GM12878 (cell line): ENCODE measurements at regions not wholly inside any gene's neighbourhood (a gene's known extent, or its start where the extent isn't known, plus 50 kb on each side); places are given as distances from the start of the nearest gene placed in this dataset.
"Not testable (repeated sequence)": the region's sequence is repeated elsewhere in the genome, so short reads cannot be mapped to it uniquely, and the experiment has no call there.

ENCODE experiments used
- ATAC-seq: fragments of 200-7000 bp; cut with Tn5 transposase; 3 replicates; pipeline ENCODE4 v1.9.1; 2020; ENCODE audit warnings: mild to moderate bottlenecking, moderate library complexity
- BruUV-seq: library from RNA; stranded (reverse); fragments of 400-500 nt; replicated peaks from 2 replicates; lab custom pipeline; 2021; lab: Mats Ljungman, UMichigan
- CTCF ChIA-PET: fragments of 300-600 bp; sonication (Branson Sonifier 250); formaldehyde crosslinking; extraction: SDS; loops from one replicate; lab custom pipeline; 2021; ENCODE audit warnings: inconsistent platforms; lab: Yijun Ruan, JAX
- POLR2A ChIA-PET: fragments of 350-600 bp; formaldehyde crosslinking; extraction: SDS; loops from one replicate; lab custom pipeline; 2021; ENCODE audit warnings: inconsistent platforms; lab: Charles Lee
- RAD21 ChIA-PET: fragments of 300-600 bp; sonication (Branson Sonifier 250); formaldehyde crosslinking; loops from one replicate; lab custom pipeline; 2023; ENCODE audit warnings: antibody characterized with exemption; ENCODE audit not compliant: unreplicated experiment; lab: Charles Lee
- SMC1A ChIA-PET: fragments of 300-600 bp; sonication (Branson Sonifier 250); formaldehyde crosslinking; loops from one replicate; lab custom pipeline; 2023; ENCODE audit not compliant: unreplicated experiment, uncharacterized antibody; lab: Charles Lee
- DNase-seq: peaks from one replicate; pipeline ENCODE4 v3.0.0-alpha.2; 2011; ENCODE audit warnings: low read depth, low spot score
- FAIRE-seq: peaks from 3 replicates; lab custom pipeline; 2011; peaks lifted over from hg19 to GRCh38; lab: Jason Lieb, UNC
- H2AFZ ChIP-seq: 2 replicates; pipeline ENCODE4 v1.6.0; 2011; ENCODE audit warnings: low read depth, low read length, control low read depth; ENCODE audit not compliant: control insufficient read depth
- H3K27ac ChIP-seq: 2 replicates; pipeline ENCODE4 v1.5.1; 2011; ENCODE audit warnings: control low read depth; ENCODE audit not compliant: control insufficient read depth, insufficient read depth
- H3K27me3 ChIP-seq, 2 experiments: replicated peaks in 1 of 2; 2 replicates each; pipeline versions ENCODE4 v1.6.0 to v1.6.1; 2011; ENCODE audit warnings: low read length in 1 of 2; ENCODE audit not compliant: control insufficient read depth in 2 of 2, insufficient read depth in 2 of 2
- H3K36me3 ChIP-seq, 2 experiments: 2 replicates each; pipeline ENCODE4 v1.5.1; 2011; ENCODE audit warnings: low read length in 1 of 2; ENCODE audit not compliant: control insufficient read depth in 2 of 2, insufficient read depth in 2 of 2
- H3K4me1 ChIP-seq: 2 replicates; pipeline ENCODE4 v1.6.1; 2011; ENCODE audit warnings: mild to moderate bottlenecking, low read length, moderate library complexity, mixed read lengths; ENCODE audit not compliant: control insufficient read depth, insufficient read depth
- H3K4me2 ChIP-seq: 2 replicates; pipeline ENCODE4 v1.6.0; 2011; ENCODE audit warnings: control low read depth; ENCODE audit not compliant: control insufficient read depth, insufficient read depth
- H3K4me3 ChIP-seq: fragments of 200-600 bp; sonication (generic); 2 replicates; pipeline ENCODE4 v1.5.1; 2016
- H3K79me2 ChIP-seq: 2 replicates; pipeline ENCODE4 v1.6.0; 2011; ENCODE audit warnings: low read length; ENCODE audit not compliant: control insufficient read depth, insufficient read depth
- H3K9ac ChIP-seq: 2 replicates; pipeline ENCODE4 v1.8.0; 2011; ENCODE audit warnings: low read length, control low read depth, mixed read lengths; ENCODE audit not compliant: control insufficient read depth, insufficient read depth
- H3K9me3 ChIP-seq: replicated peaks from 3 replicates; pipeline ENCODE4 v1.5.1; 2011; ENCODE audit warnings: mild to moderate bottlenecking, low read length; ENCODE audit not compliant: control insufficient read depth, insufficient read depth
- H4K20me1 ChIP-seq: 2 replicates; pipeline ENCODE4 v1.6.0; 2011; ENCODE audit not compliant: control insufficient read depth, insufficient read depth
- BCL11A ChIP-seq: IDR thresholded peaks from 2 replicates; pipeline ENCODE4 v1.6.1; 2011; ENCODE audit warnings: low read depth, low read length
- CREB1 ChIP-seq: IDR thresholded peaks from 2 replicates; pipeline ENCODE4 v1.6.1; 2012; ENCODE audit warnings: low read depth, mild to moderate bottlenecking, inconsistent platforms
- CREM ChIP-seq: IDR thresholded peaks from 2 replicates; pipeline ENCODE4 v1.6.1; 2014; ENCODE audit warnings: antibody characterized with exemption, low read depth
- FOXM1 ChIP-seq: IDR thresholded peaks from 2 replicates; pipeline ENCODE4 v1.6.1; 2012; ENCODE audit warnings: low read depth, mild to moderate bottlenecking, inconsistent platforms, low read length, moderate library complexity
- GABPA ChIP-seq: IDR thresholded peaks from 2 replicates; pipeline ENCODE4 v1.6.1; 2014; ENCODE audit warnings: antibody characterized with exemption, low read depth, mild to moderate bottlenecking, inconsistent platforms
- IRF4 ChIP-seq: IDR thresholded peaks from 2 replicates; pipeline ENCODE4 v1.6.1; 2011; ENCODE audit warnings: low read depth, low read length
- MEF2A ChIP-seq: IDR thresholded peaks from 2 replicates; pipeline ENCODE4 v1.6.1; 2011; ENCODE audit warnings: low read depth, mild to moderate bottlenecking, low read length, moderate library complexity; ENCODE audit not compliant: insufficient read depth
- NFIC ChIP-seq: IDR thresholded peaks from 2 replicates; pipeline ENCODE4 v1.6.1; 2012; ENCODE audit warnings: low read depth, mild to moderate bottlenecking, inconsistent platforms, low read length, moderate library complexity
- RUNX3 ChIP-seq: IDR thresholded peaks from 2 replicates; pipeline ENCODE4 v1.6.1; 2012; ENCODE audit warnings: low read length, inconsistent platforms
- SRF ChIP-seq, 2 experiments: IDR thresholded peaks; 2 replicates each; pipeline ENCODE4 v1.6.1; 2011; ENCODE audit warnings: low read depth in 2 of 2, low read length in 2 of 2, mild to moderate bottlenecking in 1 of 2, moderate library complexity in 1 of 2
- WGBS: methylation state at CpG from one replicate; pipeline ENCODE4 v1.1.6; 2016; ENCODE audit warnings: low lambda C conversion rate; ENCODE audit not compliant: insufficient replicate concordance, insufficient coverage; ENCODE audit errors: missing lambda C conversion rate; 5-methylcytosine and 5-hydroxymethylcytosine counted together
- in situ Hi-C: fragments of 300-500 bp; cut with MboI; formaldehyde crosslinking; loops from 9 replicates; pipeline ENCODE4 v1.14.3; 2018; ENCODE audit warnings: mixed read lengths
- intact Hi-C: fragments of 100-400 bp; cut with micrococcal nuclease; formaldehyde crosslinking; loops from one replicate; pipeline ENCODE4 v1.14.2; 2022; ENCODE audit not compliant: unreplicated experiment
- TF ChIP-seq, protein P1 (sequence below): fragments of 450-650 bp; formaldehyde crosslinking; IDR thresholded peaks from 2 replicates; pipeline ENCODE4 v1.4.0; 2020; ENCODE audit warnings: mild to moderate bottlenecking, moderate library complexity
- TF ChIP-seq, protein P2 (sequence below): IDR thresholded peaks from 2 replicates; pipeline ENCODE4 v1.6.1; 2012; ENCODE audit warnings: low read length, inconsistent platforms

GRCh38 chr2:145745387-145745721 is 1225.4 kb upstream of the ZEB2 start:
- H3K9me3 ChIP-seq, H3K27ac ChIP-seq, H2AFZ ChIP-seq, in situ Hi-C loops, H4K20me1 ChIP-seq, H3K27me3 ChIP-seq, H3K9ac ChIP-seq, RAD21 ChIA-PET, H3K36me3 ChIP-seq, FAIRE-seq, BruUV-seq, ATAC-seq, H3K4me2 ChIP-seq, intact Hi-C loops, POLR2A ChIA-PET, H3K79me2 ChIP-seq, SMC1A ChIA-PET, H3K4me3 ChIP-seq, H3K4me1 ChIP-seq, DNase-seq: not testable (repeated sequence)
- 14% methylated on average over 4 of the region's 4 CpGs for WGBS
- 0 out of 2 replicates have a peak, but pooled peaks have one; percentile 0 for TF ChIP-seq NFIC
- CTCF ChIA-PET: interaction anchor here (1.2 kb wide), 1 partner anchor 8 kb away, joined by 3 read pairs; no protein-coding TSS in a partner anchor

- WGBS: 3% methylated on average over 4 of the region's 4 CpGs
- ChIA-PET SMC1A (no interaction called here), POLR2A (no interaction called here), RAD21 (no interaction called here), CTCF (interaction anchor here (1.2 to 1.5 kb wide), 2 partner anchors 8 to 9 kb away, joined by 3 read pairs; no protein-coding TSS in a partner anchor)
- Histone ChIP-seq H3K9ac (no peak overlapping the region), H3K4me2 (no peak overlapping the region), H3K9me3 (no peaks in the 10 kb centered on the region), H3K27ac (no peak overlapping the region), H2AFZ (no peak overlapping the region), H3K4me1 (peaks cover 6% of the 10 kb centered on the region; the same call in 1 of the 2 replicates), H3K4me3 (no peak overlapping the region), H3K79me2 (no peaks in the 10 kb centered on the region), H3K36me3 (no peaks in the 10 kb centered on the region), H3K27me3 (no peaks in the 10 kb centered on the region), H4K20me1 (no peaks in the 10 kb centered on the region)
- intact Hi-C loops (no loop called here), in situ Hi-C loops (no loop called here)
- BruUV-seq: no TSS peak
- peak; percentile 75 for ATAC-seq
- DNase-seq: no peak
- FAIRE-seq: no peak
- TF ChIP-seq GABPA (no peak), CREM (peak; percentile 30; the same call in 1 of the 2 replicates), BCL11A (0 out of 2 replicates have a peak, but pooled peaks have one; percentile 9), FOXM1 (0 out of 2 replicates have a peak, but pooled peaks have one; percentile 30), CREB1 (0 out of 2 replicates have a peak, but pooled peaks have one; percentile 10), MEF2A (peak; percentile 67), RUNX3 (peak; percentile 95), IRF4 (peak; percentile 44; the same call in 1 of the 2 replicates), SRF (IDR thresholded peaks at IDR 0.05; ENCODE audit: low read depth in 2 of 2, low read length in 2 of 2) (0 out of 4 replicates have a peak, but pooled peaks of 1 of the 2 experiments have one; percentile 8)
- TF ChIP-seq, protein P1, sequence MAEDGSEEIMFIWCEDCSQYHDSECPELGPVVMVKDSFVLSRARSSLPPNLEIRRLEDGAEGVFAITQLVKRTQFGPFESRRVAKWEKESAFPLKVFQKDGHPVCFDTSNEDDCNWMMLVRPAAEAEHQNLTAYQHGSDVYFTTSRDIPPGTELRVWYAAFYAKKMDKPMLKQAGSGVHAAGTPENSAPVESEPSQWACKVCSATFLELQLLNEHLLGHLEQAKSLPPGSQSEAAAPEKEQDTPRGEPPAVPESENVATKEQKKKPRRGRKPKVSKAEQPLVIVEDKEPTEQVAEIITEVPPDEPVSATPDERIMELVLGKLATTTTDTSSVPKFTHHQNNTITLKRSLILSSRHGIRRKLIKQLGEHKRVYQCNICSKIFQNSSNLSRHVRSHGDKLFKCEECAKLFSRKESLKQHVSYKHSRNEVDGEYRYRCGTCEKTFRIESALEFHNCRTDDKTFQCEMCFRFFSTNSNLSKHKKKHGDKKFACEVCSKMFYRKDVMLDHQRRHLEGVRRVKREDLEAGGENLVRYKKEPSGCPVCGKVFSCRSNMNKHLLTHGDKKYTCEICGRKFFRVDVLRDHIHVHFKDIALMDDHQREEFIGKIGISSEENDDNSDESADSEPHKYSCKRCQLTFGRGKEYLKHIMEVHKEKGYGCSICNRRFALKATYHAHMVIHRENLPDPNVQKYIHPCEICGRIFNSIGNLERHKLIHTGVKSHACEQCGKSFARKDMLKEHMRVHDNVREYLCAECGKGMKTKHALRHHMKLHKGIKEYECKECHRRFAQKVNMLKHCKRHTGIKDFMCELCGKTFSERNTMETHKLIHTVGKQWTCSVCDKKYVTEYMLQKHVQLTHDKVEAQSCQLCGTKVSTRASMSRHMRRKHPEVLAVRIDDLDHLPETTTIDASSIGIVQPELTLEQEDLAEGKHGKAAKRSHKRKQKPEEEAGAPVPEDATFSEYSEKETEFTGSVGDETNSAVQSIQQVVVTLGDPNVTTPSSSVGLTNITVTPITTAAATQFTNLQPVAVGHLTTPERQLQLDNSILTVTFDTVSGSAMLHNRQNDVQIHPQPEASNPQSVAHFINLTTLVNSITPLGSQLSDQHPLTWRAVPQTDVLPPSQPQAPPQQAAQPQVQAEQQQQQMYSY (CRISPR knock-in tag): no peak
- TF ChIP-seq, protein P2, sequence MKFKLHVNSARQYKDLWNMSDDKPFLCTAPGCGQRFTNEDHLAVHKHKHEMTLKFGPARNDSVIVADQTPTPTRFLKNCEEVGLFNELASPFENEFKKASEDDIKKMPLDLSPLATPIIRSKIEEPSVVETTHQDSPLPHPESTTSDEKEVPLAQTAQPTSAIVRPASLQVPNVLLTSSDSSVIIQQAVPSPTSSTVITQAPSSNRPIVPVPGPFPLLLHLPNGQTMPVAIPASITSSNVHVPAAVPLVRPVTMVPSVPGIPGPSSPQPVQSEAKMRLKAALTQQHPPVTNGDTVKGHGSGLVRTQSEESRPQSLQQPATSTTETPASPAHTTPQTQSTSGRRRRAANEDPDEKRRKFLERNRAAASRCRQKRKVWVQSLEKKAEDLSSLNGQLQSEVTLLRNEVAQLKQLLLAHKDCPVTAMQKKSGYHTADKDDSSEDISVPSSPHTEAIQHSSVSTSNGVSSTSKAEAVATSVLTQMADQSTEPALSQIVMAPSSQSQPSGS: peak; percentile 57
Observed at GRCh38 chr2:145744541-145745386, 1224.8 kb upstream of the ZEB2 start.
